Parathyroid adenoma (tissue), 2 donors: ENCODE measurements at regions not wholly inside any gene's neighbourhood (a gene's known extent, or its start where the extent isn't known, plus 50 kb on each side); places are given as distances from the start of the nearest gene placed in this dataset.

Experiments
- H2AFZ ChIP-seq: fragments of 300-600 bp; sonication (generic); one replicate; pipeline ENCODE4 v1.7.0; 2017; ENCODE audit warnings: antibody characterized with exemption, mild to moderate bottlenecking
- H3K27ac ChIP-seq: fragments of 300-600 bp; sonication (generic); one replicate; pipeline ENCODE4 v1.7.0; 2017
- H3K27me3 ChIP-seq: fragments of 300-600 bp; sonication (generic); one replicate; pipeline ENCODE4 v1.7.0; 2017; ENCODE audit warnings: low read length; ENCODE audit not compliant: control insufficient read depth, insufficient read depth
- H3K36me3 ChIP-seq: fragments of 300-600 bp; sonication (generic); one replicate; pipeline ENCODE4 v1.7.0; 2017; ENCODE audit warnings: low read length; ENCODE audit not compliant: control insufficient read depth, insufficient read depth
- H3K4me1 ChIP-seq: fragments of 300-600 bp; sonication (generic); one replicate; pipeline ENCODE4 v1.7.0; 2017; ENCODE audit warnings: control low read depth
- H3K4me2 ChIP-seq: fragments of 300-600 bp; sonication (generic); one replicate; pipeline ENCODE4 v1.7.0; 2017; ENCODE audit warnings: low read length
- H3K4me3 ChIP-seq: fragments of 300-600 bp; sonication (generic); one replicate; pipeline ENCODE4 v1.7.0; 2017; ENCODE audit warnings: low read depth, low read length
- H3K79me2 ChIP-seq: fragments of 300-600 bp; sonication (generic); one replicate; pipeline ENCODE4 v1.7.0; 2017; ENCODE audit warnings: control low read depth
- H3K9ac ChIP-seq: fragments of 300-600 bp; sonication (generic); one replicate; pipeline ENCODE4 v1.7.0; 2017; ENCODE audit warnings: mild to moderate bottlenecking
- H3K9me3 ChIP-seq: fragments of 300-600 bp; sonication (generic); one replicate; pipeline ENCODE4 v1.7.0; 2017; ENCODE audit warnings: low read length; ENCODE audit not compliant: control insufficient read depth
- CTCF ChIP-seq: fragments of 300-600 bp; sonication (generic); IDR thresholded peaks from one replicate; pipeline ENCODE4 v1.7.0; 2017; ENCODE audit warnings: antibody characterized with exemption, mild to moderate bottlenecking
- donor health status: primary hyperparathyroidism.

- no peaks in the 10 kb centered on the region for H3K9me3 ChIP-seq
- no peak for TF ChIP-seq CTCF
- no peaks in the 10 kb centered on the region for H3K4me1 ChIP-seq
- H3K27ac ChIP-seq: no peak overlapping the region
- no peak overlapping the region for H2AFZ ChIP-seq
- H3K79me2 ChIP-seq: no peaks in the 10 kb centered on the region
- H3K4me2 ChIP-seq: no peak overlapping the region
- H3K9ac ChIP-seq: no peak overlapping the region
- no peak overlapping the region for H3K4me3 ChIP-seq
- no peaks in the 10 kb centered on the region for H3K36me3 ChIP-seq
- H3K27me3 ChIP-seq: no peaks in the 10 kb centered on the region
Measured at GRCh38 chr19:28406966-28407365, 806.0 kb downstream of the UQCRFS1 start.

- H3K9me3 ChIP-seq: no peaks in the 10 kb centered on the region
- no peak overlapping the region for H2AFZ ChIP-seq
- no peak overlapping the region for H3K4me3 ChIP-seq
- no peak overlapping the region for H3K9ac ChIP-seq
- no peaks in the 10 kb centered on the region for H3K36me3 ChIP-seq
- no peak overlapping the region for H3K4me2 ChIP-seq
- H3K79me2 ChIP-seq: no peaks in the 10 kb centered on the region
- H3K27ac ChIP-seq: no peak overlapping the region
- no peak for TF ChIP-seq CTCF
- H3K27me3 ChIP-seq: no peaks in the 10 kb centered on the region
- H3K4me1 ChIP-seq: no peaks in the 10 kb centered on the region
Measured at GRCh38 chr19:28405346-28405742, 807.6 kb downstream of the UQCRFS1 start.

GRCh38 chr19:28404472-28404871 is 808.5 kb downstream of the UQCRFS1 start:
- Histone ChIP-seq H3K79me2 (no peaks in the 10 kb centered on the region), H3K4me1 (no peaks in the 10 kb centered on the region)

GRCh38 chr19:28403690-28404089 is 809.3 kb downstream of the UQCRFS1 start:
- Histone ChIP-seq H3K79me2 (no peaks in the 10 kb centered on the region), H3K27me3 (no peaks in the 10 kb centered on the region), H3K36me3 (no peaks in the 10 kb centered on the region), H2AFZ (no peak overlapping the region), H3K4me3 (no peak overlapping the region), H3K4me2 (no peak overlapping the region), H3K27ac (no peak overlapping the region), H3K9me3 (no peaks in the 10 kb centered on the region), H3K9ac (no peak overlapping the region), H3K4me1 (no peaks in the 10 kb centered on the region)
- TF ChIP-seq CTCF: no peak

More at GRCh38 chr19:28404472-28404871, 808.5 kb downstream of the UQCRFS1 start:
- H3K4me2 ChIP-seq: no peak overlapping the region
- no peak for TF ChIP-seq CTCF
- no peaks in the 10 kb centered on the region for H3K9me3 ChIP-seq
- no peak overlapping the region for H3K27ac ChIP-seq
- H3K36me3 ChIP-seq: no peaks in the 10 kb centered on the region
- H3K4me3 ChIP-seq: no peak overlapping the region
- H2AFZ ChIP-seq: no peak overlapping the region
- no peak overlapping the region for H3K9ac ChIP-seq
- no peaks in the 10 kb centered on the region for H3K27me3 ChIP-seq

DNA sequence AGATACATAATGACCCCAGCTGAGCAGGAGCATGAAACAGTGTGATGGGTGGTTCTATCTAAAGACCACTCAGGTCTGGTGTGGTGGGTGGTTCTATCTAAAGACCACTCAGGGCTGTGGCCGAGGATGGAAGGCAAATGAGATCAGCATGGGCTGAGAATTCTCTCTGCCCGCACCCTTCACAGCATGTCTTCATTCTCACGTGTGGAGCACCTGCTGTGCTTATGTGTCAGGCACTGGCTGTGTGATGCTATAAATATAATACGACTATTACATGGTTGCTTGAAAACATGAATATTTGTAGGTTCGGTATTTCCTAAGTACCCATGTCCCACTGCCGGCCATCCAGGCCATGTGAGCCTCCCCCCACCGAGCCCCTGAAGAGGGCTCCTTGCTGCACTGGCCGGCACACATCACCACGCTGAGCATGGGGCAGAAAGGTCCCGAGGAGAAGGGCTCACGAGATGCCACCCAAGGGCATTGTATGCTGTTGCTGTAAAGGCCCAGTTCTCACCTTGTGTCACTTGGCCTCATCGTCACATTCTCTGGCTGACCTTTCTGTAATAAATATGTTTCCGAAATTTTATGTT is 810.2 kb downstream of the UQCRFS1 start:
- H3K36me3 ChIP-seq: no peaks in the 10 kb centered on the region
- no peaks in the 10 kb centered on the region for H3K9me3 ChIP-seq
- H3K27ac ChIP-seq: no peak overlapping the region
- no peak overlapping the region for H3K4me2 ChIP-seq
- no peak overlapping the region for H3K4me3 ChIP-seq
- no peaks in the 10 kb centered on the region for H3K4me1 ChIP-seq
- H3K79me2 ChIP-seq: no peaks in the 10 kb centered on the region
- H2AFZ ChIP-seq: no peak overlapping the region
- no peak for TF ChIP-seq CTCF
- no peak overlapping the region for H3K9ac ChIP-seq
- H3K27me3 ChIP-seq: no peaks in the 10 kb centered on the region
